A549 (cell line): ENCODE measurements at regions not wholly inside any gene's neighbourhood (a gene's known extent, or its start where the extent isn't known, plus 50 kb on each side); places are given as distances from the start of the nearest gene placed in this dataset.

Experiments
- JUNB ChIP-seq: fragments of >200 bp; sonication (Bioruptor Twin); formaldehyde crosslinking; IDR thresholded peaks from 2 replicates; pipeline ENCODE4 v1.6.1; 2016
- KDM1A ChIP-seq: fragments of 200-600 bp; sonication (generic); IDR thresholded peaks from 2 replicates; pipeline ENCODE4 v1.6.1; 2016; ENCODE audit warnings: low read depth, mild to moderate bottlenecking

- no peak for TF ChIP-seq KDM1A
- peak; percentile 67 for TF ChIP-seq JUNB
Measured at GRCh38 chr10:33509231-33509831, 174.9 kb upstream of the NRP1 start.
